Suprapubic skin (tissue), 3 donors: ENCODE measurements at regions not wholly inside any gene's neighbourhood (a gene's known extent, or its start where the extent isn't known, plus 50 kb on each side); places are given as distances from the start of the nearest gene placed in this dataset.

Experiments used
- POLR2A ChIP-seq, 2 donors: fragments of 450-650 bp; IDR thresholded peaks; one replicate each; pipeline ENCODE4 v1.6.1; 2017; ENCODE audit warnings: antibody characterized with exemption in 2 of 2, mild to moderate bottlenecking in 2 of 2, moderate library complexity in 2 of 2
- TF ChIP-seq, protein P1 (sequence below), 2 donors: fragments of 200-600 bp in 1 of 2; fragments of 450-650 bp in 1 of 2; sonication (generic) in 1 of 2; IDR thresholded peaks; one replicate each; pipeline ENCODE4 v1.5.1; 2016 to 2019; ENCODE audit warnings: antibody characterized with exemption in 2 of 2, mild to moderate bottlenecking in 1 of 2, moderate library complexity in 1 of 2

DNA sequence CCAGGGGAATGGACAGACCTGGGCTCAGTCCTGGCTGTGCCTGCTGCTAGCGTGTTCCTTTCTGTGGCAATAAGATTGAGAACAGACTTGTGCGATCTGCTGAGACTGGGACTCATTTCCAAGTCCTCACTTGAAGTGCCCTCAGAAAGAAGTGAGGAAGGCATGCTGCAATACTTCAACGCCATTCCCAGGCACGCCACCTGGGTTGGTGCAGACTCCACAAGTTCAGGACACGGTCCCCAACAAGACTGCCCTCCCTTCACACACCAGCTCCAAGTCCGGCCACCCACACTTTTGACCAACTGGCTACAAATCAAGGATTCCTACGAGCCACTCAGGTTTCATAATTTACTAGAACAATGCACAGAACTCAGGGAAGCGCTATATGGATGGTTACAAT lies 391.8 kb upstream of the SULF2 start:
- no peak for TF ChIP-seq POLR2A (IDR thresholded peaks at IDR 0.05)
- TF ChIP-seq, protein P1, sequence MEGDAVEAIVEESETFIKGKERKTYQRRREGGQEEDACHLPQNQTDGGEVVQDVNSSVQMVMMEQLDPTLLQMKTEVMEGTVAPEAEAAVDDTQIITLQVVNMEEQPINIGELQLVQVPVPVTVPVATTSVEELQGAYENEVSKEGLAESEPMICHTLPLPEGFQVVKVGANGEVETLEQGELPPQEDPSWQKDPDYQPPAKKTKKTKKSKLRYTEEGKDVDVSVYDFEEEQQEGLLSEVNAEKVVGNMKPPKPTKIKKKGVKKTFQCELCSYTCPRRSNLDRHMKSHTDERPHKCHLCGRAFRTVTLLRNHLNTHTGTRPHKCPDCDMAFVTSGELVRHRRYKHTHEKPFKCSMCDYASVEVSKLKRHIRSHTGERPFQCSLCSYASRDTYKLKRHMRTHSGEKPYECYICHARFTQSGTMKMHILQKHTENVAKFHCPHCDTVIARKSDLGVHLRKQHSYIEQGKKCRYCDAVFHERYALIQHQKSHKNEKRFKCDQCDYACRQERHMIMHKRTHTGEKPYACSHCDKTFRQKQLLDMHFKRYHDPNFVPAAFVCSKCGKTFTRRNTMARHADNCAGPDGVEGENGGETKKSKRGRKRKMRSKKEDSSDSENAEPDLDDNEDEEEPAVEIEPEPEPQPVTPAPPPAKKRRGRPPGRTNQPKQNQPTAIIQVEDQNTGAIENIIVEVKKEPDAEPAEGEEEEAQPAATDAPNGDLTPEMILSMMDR (IDR thresholded peaks at IDR 0.05) = no peak
